ENCODE measurements at regions not wholly inside any gene's neighbourhood (a gene's known extent, or its start where the extent isn't known, plus 50 kb on each side); places are given as distances from the start of the nearest gene placed in this dataset.

- WGBS, 2 experiments (ENCODE audit: extremely low coverage in 1 of 2, insufficient coverage in 1 of 2, insufficient read length in 1 of 2, insufficient replicate concordance in 2 of 2, low coverage in 1 of 2, low lambda C conversion rate in 2 of 2, missing lambda C conversion rate in 1 of 2) = 83% methylated on average over 3 of the region's 3 CpGs; no CpG with 5 or more reads in 1 of the 2 experiments
- H3K27me3 ChIP-seq (replicated peaks in 1 of 4; ENCODE audit: control insufficient read depth in 3 of 4, extremely low read depth in 1 of 4, insufficient read depth in 3 of 4, low read length in 3 of 4) = no peaks in the 10 kb centered on the region
- no peak overlapping the region for H3K27ac ChIP-seq (ENCODE audit: low read depth, low read length)
- no peaks in the 10 kb centered on the region for H3K9me3 ChIP-seq (ENCODE audit: insufficient read depth in 2 of 2, low read depth in 1 of 2, low read length in 1 of 2)
- H4K20me1 ChIP-seq (replicated peaks in 1 of 2; ENCODE audit: control insufficient read depth in 1 of 2, insufficient read depth in 2 of 2, low read length in 2 of 2) = no peaks in the 10 kb centered on the region
- no peak overlapping the region for H2BK15ac ChIP-seq (ENCODE audit: low read length)
- H3K23me2 ChIP-seq (ENCODE audit: low read depth, low read length) = no peaks in the 10 kb centered on the region
- H3K4me3 ChIP-seq (ENCODE audit: extremely low read depth in 1 of 4, insufficient read depth in 2 of 4, low read depth in 3 of 4, low read length in 4 of 4) = no peak overlapping the region
- H4K8ac ChIP-seq (ENCODE audit: extremely low read depth, insufficient read depth, low read length) = no peak overlapping the region
- H3K79me1 ChIP-seq (ENCODE audit: low read depth, low read length) = no peaks in the 10 kb centered on the region
- no peak overlapping the region for H2AK5ac ChIP-seq (ENCODE audit: low read depth, low read length)
- no peak overlapping the region for H2BK20ac ChIP-seq (ENCODE audit: low read length)
- no peak overlapping the region for H2BK5ac ChIP-seq (ENCODE audit: low read depth, low read length)
- no peaks in the 10 kb centered on the region for H3K36me3 ChIP-seq (ENCODE audit: control insufficient read depth in 2 of 4, insufficient read depth in 4 of 4, low read length in 3 of 4)
- no peak overlapping the region for H2BK12ac ChIP-seq (ENCODE audit: low read depth, low read length)
- H2AFZ ChIP-seq (ENCODE audit: low read length) = no peak overlapping the region
- H2BK120ac ChIP-seq (replicated peaks; ENCODE audit: low read depth, low read length) = no peak overlapping the region
- H3K14ac ChIP-seq (ENCODE audit: insufficient read length) = no peak overlapping the region
- ChIA-PET CTCF (ENCODE audit: partially characterized antibody) (interaction anchor here (0.6 to 1.3 kb wide), 5 partner anchors 25 to 559 kb away, joined by 3 to 6 read pairs (median 3); no protein-coding TSS in a partner anchor), POLR2A (ENCODE audit: partially characterized antibody) (interaction anchor here (0.9 kb wide), 1 partner anchor 9 kb away, joined by 3 read pairs; no protein-coding TSS in a partner anchor)
- no peak overlapping the region for H4K91ac ChIP-seq (replicated peaks; ENCODE audit: insufficient read length, low read length)
- H3K18ac ChIP-seq (ENCODE audit: extremely low read depth, low read length) = no peak overlapping the region
- H3K79me2 ChIP-seq (ENCODE audit: control insufficient read depth in 1 of 2, insufficient read depth in 2 of 2, low read length in 2 of 2) = no peaks in the 10 kb centered on the region
- H4K5ac ChIP-seq (ENCODE audit: insufficient read length, low read depth, low read length) = no peak overlapping the region
- TF ChIP-seq USF2 (IDR thresholded peaks at IDR 0.05; ENCODE audit: low read length) (no peak), TEAD4 (IDR thresholded peaks at IDR 0.05; ENCODE audit: low read depth, low read length) (no peak), RXRA (IDR thresholded peaks at IDR 0.05; ENCODE audit: insufficient read depth, low read depth, low read length) (no peak), TCF12 (IDR thresholded peaks at IDR 0.05; ENCODE audit: low read depth, low read length) (no peak), POU5F1 (IDR thresholded peaks at IDR 0.05; ENCODE audit: low read depth, low read length) (no peak), NANOG (IDR thresholded peaks at IDR 0.05; ENCODE audit: insufficient read depth, low read depth, low read length, poor library complexity, severe bottlenecking) (no peak), CTBP2 (IDR thresholded peaks at IDR 0.05; ENCODE audit: borderline replicate concordance, insufficient read depth, insufficient read length, low read length) (no peak), BACH1 (IDR thresholded peaks at IDR 0.05; ENCODE audit: low read length) (no peak), POLR2AphosphoS5 (IDR thresholded peaks at IDR 0.05; ENCODE audit: low read depth, low read length) (no peak), SP2 (IDR thresholded peaks at IDR 0.05; ENCODE audit: low read length) (no peak), POLR2A (IDR thresholded peaks at IDR 0.05; ENCODE audit: control extremely low read depth in 1 of 2, low read depth in 2 of 2, low read length in 2 of 2) (no peak), ATF2 (IDR thresholded peaks at IDR 0.05; ENCODE audit: low read length) (no peak)
- no peak for DNase-seq (ENCODE audit: low read depth in 1 of 2, low spot score in 2 of 2)
- no peak overlapping the region for H3K56ac ChIP-seq (replicated peaks; ENCODE audit: insufficient read length, low read depth, low read length)
- no peak overlapping the region for H3K23ac ChIP-seq (ENCODE audit: insufficient read length)
- H3K9ac ChIP-seq (replicated peaks in 1 of 4; ENCODE audit: extremely low read depth in 1 of 4, low read depth in 3 of 4, low read length in 3 of 4) = no peak overlapping the region
- FAIRE-seq = no peak
- peaks cover 0 to 4% (median 2%) of the 10 kb centered on the region in 4 experiments; a peak in 4 of 7 replicates for H3K4me1 ChIP-seq (replicated peaks in 1 of 4; ENCODE audit: control insufficient read depth in 3 of 4, insufficient read depth in 4 of 4, low read length in 3 of 4)
- no peak overlapping the region for H3K4me2 ChIP-seq (ENCODE audit: insufficient read depth in 1 of 2, low read depth in 2 of 2, low read length in 2 of 2)
- H3K4ac ChIP-seq (replicated peaks; ENCODE audit: insufficient read length, low read depth, low read length) = no peak overlapping the region
Observed at GRCh38 chr13:78780708-78781107, 121.8 kb upstream of the OBI1 start.

All from H1 (cell line).